ENCODE measurements at regions not wholly inside any gene's neighbourhood (a gene's known extent, or its start where the extent isn't known, plus 50 kb on each side); places are given as distances from the start of the nearest gene placed in this dataset.

DNA sequence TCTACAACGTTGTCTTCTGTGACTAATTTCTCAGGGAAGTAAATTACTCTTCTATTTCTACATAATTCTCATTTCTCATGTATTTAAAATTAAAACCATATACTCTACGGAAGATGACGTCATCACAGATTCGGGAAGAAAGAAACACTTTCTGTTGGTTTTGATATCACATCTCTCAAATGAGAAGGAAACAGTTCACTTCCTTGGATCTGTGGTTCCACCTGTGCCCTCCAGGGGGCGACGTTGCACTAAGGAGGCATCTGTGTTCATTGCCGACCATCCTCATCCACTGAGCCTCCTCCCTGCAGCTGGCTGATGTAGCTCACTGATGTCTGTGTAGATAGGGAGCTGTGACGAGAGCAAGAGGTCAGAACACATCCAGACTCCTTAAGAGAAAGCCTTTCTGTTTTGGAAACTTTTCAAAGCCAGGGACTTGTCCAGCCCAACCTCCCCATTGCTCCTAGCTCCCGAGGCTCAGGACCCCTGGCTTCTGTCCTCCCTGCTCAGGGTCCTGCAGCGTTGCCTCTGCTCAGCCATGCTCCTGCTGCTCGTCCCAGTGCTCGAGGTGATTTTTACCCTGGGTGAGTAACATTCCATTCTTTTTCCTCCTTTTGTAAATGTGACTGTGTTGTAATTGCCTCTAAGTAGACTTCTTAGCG lies 172.7 kb upstream of the OR4E1 start:
- intact Hi-C loops (cut with DNase I) = no loop called here
- Histone ChIP-seq H3K4me3 (no peak overlapping the region), H3K9me3 (no peaks in the 10 kb centered on the region), H3K4me1 (no peaks in the 10 kb centered on the region), H3K27ac (no peak overlapping the region), H3K36me3 (no peaks in the 10 kb centered on the region), H3K27me3 (ENCODE audit: low read depth) (no peaks in the 10 kb centered on the region)
- ATAC-seq (peak; percentile 48 to 70), DNase-seq (no peak)
- TF ChIP-seq, protein P1, sequence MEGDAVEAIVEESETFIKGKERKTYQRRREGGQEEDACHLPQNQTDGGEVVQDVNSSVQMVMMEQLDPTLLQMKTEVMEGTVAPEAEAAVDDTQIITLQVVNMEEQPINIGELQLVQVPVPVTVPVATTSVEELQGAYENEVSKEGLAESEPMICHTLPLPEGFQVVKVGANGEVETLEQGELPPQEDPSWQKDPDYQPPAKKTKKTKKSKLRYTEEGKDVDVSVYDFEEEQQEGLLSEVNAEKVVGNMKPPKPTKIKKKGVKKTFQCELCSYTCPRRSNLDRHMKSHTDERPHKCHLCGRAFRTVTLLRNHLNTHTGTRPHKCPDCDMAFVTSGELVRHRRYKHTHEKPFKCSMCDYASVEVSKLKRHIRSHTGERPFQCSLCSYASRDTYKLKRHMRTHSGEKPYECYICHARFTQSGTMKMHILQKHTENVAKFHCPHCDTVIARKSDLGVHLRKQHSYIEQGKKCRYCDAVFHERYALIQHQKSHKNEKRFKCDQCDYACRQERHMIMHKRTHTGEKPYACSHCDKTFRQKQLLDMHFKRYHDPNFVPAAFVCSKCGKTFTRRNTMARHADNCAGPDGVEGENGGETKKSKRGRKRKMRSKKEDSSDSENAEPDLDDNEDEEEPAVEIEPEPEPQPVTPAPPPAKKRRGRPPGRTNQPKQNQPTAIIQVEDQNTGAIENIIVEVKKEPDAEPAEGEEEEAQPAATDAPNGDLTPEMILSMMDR (IDR thresholded peaks at IDR 0.05) = peak; percentile 56

DNA sequence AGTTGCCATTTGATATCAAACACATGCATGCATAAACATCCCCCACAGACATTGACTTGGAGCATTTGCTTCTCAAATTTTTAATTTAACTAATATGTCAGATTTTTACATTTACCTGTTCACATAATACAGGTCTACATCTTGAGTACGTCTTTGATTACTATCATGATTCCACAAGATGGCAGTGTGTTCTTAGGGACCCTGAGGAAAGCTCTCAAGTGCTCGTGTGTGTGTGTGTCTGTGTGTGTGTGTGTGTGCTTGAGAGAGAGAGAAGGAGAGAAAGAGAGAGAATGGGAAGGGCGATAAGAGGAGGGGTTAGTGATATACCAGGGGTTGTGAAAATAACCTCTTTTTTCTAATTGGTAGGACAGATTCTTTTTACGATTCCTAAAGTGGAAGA lies 167.1 kb upstream of the OR4E1 start:
- no peak for DNase-seq
- intact Hi-C loops (cut with DNase I) = no loop called here
- H3K36me3 ChIP-seq = no peaks in the 10 kb centered on the region
- no peak for ATAC-seq
- no peaks in the 10 kb centered on the region for H3K4me1 ChIP-seq
- no peak overlapping the region for H3K4me3 ChIP-seq
- H3K27ac ChIP-seq = no peak overlapping the region
- TF ChIP-seq, protein P1 (IDR thresholded peaks at IDR 0.05) = no peak
- H3K9me3 ChIP-seq = no peaks in the 10 kb centered on the region
- no peaks in the 10 kb centered on the region for H3K27me3 ChIP-seq (ENCODE audit: low read depth)

DNA sequence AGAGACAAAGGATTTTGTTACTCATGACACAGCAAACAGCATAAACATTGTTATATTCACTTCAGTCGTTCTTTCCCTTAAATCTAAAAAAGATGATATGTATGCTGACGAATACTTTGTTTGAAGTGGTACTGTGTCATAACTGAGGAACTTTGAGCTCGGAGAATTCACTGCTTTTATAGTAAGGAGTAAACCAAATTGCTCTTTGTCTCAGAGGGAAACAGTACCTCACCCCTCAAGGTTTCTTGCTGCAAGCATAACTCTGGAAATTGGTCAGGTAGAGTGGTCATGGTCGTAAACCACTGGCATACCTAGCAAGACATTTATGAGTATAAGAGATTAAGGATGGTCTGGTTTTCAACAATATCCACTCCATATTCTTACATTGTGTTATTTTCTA lies 160.2 kb upstream of the OR4E1 start:
- TF ChIP-seq, protein P1 (IDR thresholded peaks at IDR 0.05) = no peak
- Histone ChIP-seq H3K9me3 (no peaks in the 10 kb centered on the region), H3K27me3 (ENCODE audit: low read depth) (peaks cover 4% of the 10 kb centered on the region), H3K36me3 (no peaks in the 10 kb centered on the region), H3K27ac (no peak overlapping the region), H3K4me3 (no peak overlapping the region), H3K4me1 (no peaks in the 10 kb centered on the region)
- intact Hi-C loops (cut with DNase I) = no loop called here
- DNase-seq (no peak), ATAC-seq (no peak)

DNA sequence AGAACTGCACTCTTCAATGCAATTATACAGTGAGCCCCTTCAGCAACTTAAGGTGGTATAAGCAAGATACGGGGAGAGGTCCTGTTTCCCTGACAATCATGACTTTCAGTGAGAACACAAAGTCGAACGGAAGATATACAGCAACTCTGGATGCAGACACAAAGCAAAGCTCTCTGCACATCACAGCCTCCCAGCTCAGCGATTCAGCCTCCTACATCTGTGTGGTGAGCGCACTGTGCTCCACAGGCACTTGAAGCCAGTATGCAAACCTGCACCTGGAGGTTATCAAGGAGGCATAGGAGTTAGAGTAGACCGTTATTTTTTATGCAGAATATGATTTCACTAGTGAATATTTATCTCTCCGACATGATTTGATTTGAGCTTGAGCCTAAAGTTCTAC lies 152.2 kb upstream of the OR4E1 start:
- Histone ChIP-seq H3K9me3 (no peaks in the 10 kb centered on the region), H3K4me3 (no peak overlapping the region), H3K27me3 (ENCODE audit: low read depth) (peaks cover 4% of the 10 kb centered on the region), H3K27ac (no peak overlapping the region), H3K36me3 (no peaks in the 10 kb centered on the region), H3K4me1 (no peaks in the 10 kb centered on the region)
- TF ChIP-seq, protein P1 (IDR thresholded peaks at IDR 0.05) = no peak
- DNase-seq (no peak), ATAC-seq (no peak)
- intact Hi-C loops (cut with DNase I) = no loop called here

DNA sequence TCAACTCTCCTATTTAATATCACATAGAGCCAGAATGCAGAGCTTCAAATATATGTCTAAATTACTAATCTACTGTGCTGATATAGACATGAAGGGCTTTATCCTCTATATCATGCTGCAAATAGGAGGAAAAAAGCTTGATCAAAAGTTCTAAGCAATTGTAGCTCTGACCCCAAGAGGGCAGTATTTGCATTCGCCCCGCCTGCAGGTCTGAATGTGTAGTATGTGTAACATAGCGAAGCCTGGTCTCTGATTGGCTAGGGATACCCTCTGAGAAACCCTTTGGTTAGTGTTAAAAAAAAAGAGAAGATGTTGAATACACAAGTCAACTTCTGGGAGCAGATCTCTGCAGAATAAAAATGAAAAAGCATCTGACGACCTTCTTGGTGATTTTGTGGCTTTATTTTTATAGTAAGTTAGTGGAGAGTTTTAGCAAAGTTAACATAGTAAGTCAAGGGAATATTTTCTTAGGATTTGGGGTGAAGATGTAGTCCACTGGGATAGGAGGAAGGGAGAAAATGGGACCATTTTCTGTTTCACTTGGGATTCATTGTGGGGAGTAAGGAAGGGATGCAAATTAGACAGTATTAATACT lies 151.6 kb upstream of the OR4E1 start:
- DNase-seq = no peak
- Histone ChIP-seq H3K27me3 (ENCODE audit: low read depth) (peaks cover 4% of the 10 kb centered on the region), H3K4me1 (no peaks in the 10 kb centered on the region), H3K36me3 (no peaks in the 10 kb centered on the region), H3K27ac (no peak overlapping the region), H3K4me3 (no peak overlapping the region), H3K9me3 (no peaks in the 10 kb centered on the region)
- TF ChIP-seq, protein P1 (IDR thresholded peaks at IDR 0.05) = peak; percentile 33
- intact Hi-C loops (cut with DNase I) = no loop called here
- no peak for ATAC-seq
